PC-3 (cell line): ENCODE measurements at regions not wholly inside any gene's neighbourhood (a gene's known extent, or its start where the extent isn't known, plus 50 kb on each side); places are given as distances from the start of the nearest gene placed in this dataset.

Experiments used
- ATAC-seq: fragments of 200-7000 bp; cut with Tn5 transposase; 2 replicates; pipeline ENCODE4 v1.9.1; 2020; ENCODE audit warnings: mild to moderate bottlenecking, moderate library complexity
- BruUV-seq: library from RNA; stranded (reverse); fragments of 400-500 nt; replicated peaks from 2 replicates; lab custom pipeline; 2021; lab: Mats Ljungman, UMichigan
- CTCF ChIA-PET: fragments of 300-600 bp; sonication (Branson Sonifier 250); formaldehyde crosslinking; loops from one replicate; lab custom pipeline; 2022; ENCODE audit warnings: antibody characterized with exemption; lab: Charles Lee
- POLR2A ChIA-PET: fragments of 300-600 bp; sonication (Branson Sonifier 250); formaldehyde crosslinking; loops from one replicate; lab custom pipeline; 2022; ENCODE audit warnings: antibody characterized with exemption; ENCODE audit not compliant: unreplicated experiment; lab: Charles Lee
- DNase-seq: peaks from one replicate; pipeline ENCODE4 v3.0.0-alpha.2; 2015
- H2AFZ ChIP-seq: fragments of 300-600 bp; sonication (generic); 2 replicates; pipeline ENCODE4 v1.6.0; 2016; ENCODE audit warnings: antibody characterized with exemption, low read length
- H3F3A ChIP-seq: fragments of 300-600 bp; sonication (generic); one replicate; pipeline ENCODE4 v1.6.0; 2017; ENCODE audit warnings: antibody characterized with exemption, low read length, control low read depth, mild to moderate bottlenecking; ENCODE audit not compliant: unreplicated experiment
- H3K27ac ChIP-seq: fragments of 300-600 bp; sonication (generic); 2 replicates; pipeline ENCODE4 v1.5.1; 2016; ENCODE audit warnings: mild to moderate bottlenecking, low read length
- H3K27me3 ChIP-seq: fragments of 300-600 bp; sonication (generic); 2 replicates; pipeline ENCODE4 v1.6.1; 2016; ENCODE audit warnings: low read length, mixed read lengths
- H3K36me3 ChIP-seq: fragments of 300-600 bp; sonication (generic); 2 replicates; pipeline ENCODE4 v1.6.1; 2016; ENCODE audit warnings: low read depth, mixed run types, low read length, mixed read lengths
- H3K4me1 ChIP-seq: fragments of 300-600 bp; sonication (generic); 2 replicates; pipeline ENCODE4 v1.5.1; 2016; ENCODE audit warnings: low read length; ENCODE audit not compliant: insufficient read depth
- H3K4me2 ChIP-seq: fragments of 300-600 bp; sonication (generic); 2 replicates; pipeline ENCODE4 v1.6.0; 2016; ENCODE audit warnings: low read length
- H3K4me3 ChIP-seq: fragments of 300-600 bp; sonication (generic); 2 replicates; pipeline ENCODE4 v1.5.1; 2016; ENCODE audit warnings: mild to moderate bottlenecking, low read length, mixed read lengths
- H3K79me2 ChIP-seq: fragments of 300-600 bp; sonication (generic); 2 replicates; pipeline ENCODE4 v1.6.1; 2017; ENCODE audit warnings: low read length, mixed read lengths
- H3K9ac ChIP-seq: fragments of 300-600 bp; sonication (generic); 2 replicates; pipeline ENCODE4 v1.6.0; 2016; ENCODE audit warnings: mild to moderate bottlenecking, low read length
- H3K9me2 ChIP-seq: fragments of 300-600 bp; sonication (generic); replicated peaks from 2 replicates; pipeline ENCODE4 v1.6.1; 2016; ENCODE audit warnings: mixed run types, low read length, mixed read lengths
- H3K9me3 ChIP-seq: fragments of 300-600 bp; sonication (generic); 2 replicates; pipeline ENCODE4 v1.6.1; 2016; ENCODE audit warnings: low read length, mixed read lengths
- H4K20me1 ChIP-seq: fragments of 300-600 bp; sonication (generic); 2 replicates; pipeline ENCODE4 v1.6.1; 2016; ENCODE audit warnings: low read length, mixed read lengths
- EZH2 ChIP-seq: fragments of 300-600 bp; sonication (generic); IDR thresholded peaks from one replicate; pipeline ENCODE4 v1.6.1; 2017; ENCODE audit warnings: antibody characterized with exemption, mild to moderate bottlenecking, low read length; ENCODE audit not compliant: unreplicated experiment
- EZH2phosphoT487 ChIP-seq: fragments of 300-600 bp; sonication (generic); IDR thresholded peaks from 2 replicates; pipeline ENCODE4 v1.6.1; 2018; ENCODE audit warnings: mild to moderate bottlenecking, antibody characterized with exemption, low read length, borderline replicate concordance
- intact Hi-C: fragments of 100-400 bp; cut with micrococcal nuclease; formaldehyde crosslinking; loops from 2 replicates; pipeline ENCODE4 v1.9.0; 2023
- TF ChIP-seq, protein P1 (sequence below): fragments of 300-600 bp; sonication (generic); conservative IDR thresholded peaks from 2 replicates; pipeline ENCODE4 v1.5.1; 2017; ENCODE audit warnings: antibody characterized with exemption, low read depth, mild to moderate bottlenecking, low read length

DNA sequence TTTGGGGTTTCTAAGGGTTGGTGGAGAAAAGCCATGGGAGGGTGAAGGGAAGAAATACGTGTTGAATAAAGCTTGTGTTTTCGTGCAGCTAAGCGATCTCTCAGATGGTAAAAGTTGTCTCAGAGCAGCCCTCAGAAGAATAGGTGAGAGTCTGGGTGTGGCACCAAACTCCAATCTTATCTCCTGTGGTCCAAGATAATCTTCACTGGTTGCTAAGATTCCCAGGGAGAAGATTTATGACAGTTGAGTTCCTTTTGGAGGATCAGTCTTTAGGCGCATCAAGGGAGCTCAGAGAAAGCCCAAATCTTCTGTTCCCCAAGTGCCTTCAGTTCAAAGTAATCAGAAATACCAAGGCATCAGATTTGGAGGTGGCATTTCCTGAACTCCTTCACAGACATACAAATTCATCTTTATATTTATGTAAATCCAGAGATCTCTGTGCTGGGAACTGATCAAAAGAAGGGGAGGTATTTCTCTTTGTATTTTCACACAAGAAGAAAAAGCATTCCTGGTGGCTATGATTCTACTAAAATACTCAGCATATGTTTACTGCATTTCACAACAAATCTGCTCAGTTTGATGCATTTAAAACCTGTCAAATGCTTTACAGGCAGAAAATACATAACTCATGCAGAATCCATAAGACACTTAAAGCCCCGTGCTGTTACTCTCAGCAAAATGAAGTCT, 102.9 kb downstream of the ABCC12 start:
- TF ChIP-seq EZH2phosphoT487 = no peak
- TF ChIP-seq EZH2 = no peak
- TF ChIP-seq, protein P1, sequence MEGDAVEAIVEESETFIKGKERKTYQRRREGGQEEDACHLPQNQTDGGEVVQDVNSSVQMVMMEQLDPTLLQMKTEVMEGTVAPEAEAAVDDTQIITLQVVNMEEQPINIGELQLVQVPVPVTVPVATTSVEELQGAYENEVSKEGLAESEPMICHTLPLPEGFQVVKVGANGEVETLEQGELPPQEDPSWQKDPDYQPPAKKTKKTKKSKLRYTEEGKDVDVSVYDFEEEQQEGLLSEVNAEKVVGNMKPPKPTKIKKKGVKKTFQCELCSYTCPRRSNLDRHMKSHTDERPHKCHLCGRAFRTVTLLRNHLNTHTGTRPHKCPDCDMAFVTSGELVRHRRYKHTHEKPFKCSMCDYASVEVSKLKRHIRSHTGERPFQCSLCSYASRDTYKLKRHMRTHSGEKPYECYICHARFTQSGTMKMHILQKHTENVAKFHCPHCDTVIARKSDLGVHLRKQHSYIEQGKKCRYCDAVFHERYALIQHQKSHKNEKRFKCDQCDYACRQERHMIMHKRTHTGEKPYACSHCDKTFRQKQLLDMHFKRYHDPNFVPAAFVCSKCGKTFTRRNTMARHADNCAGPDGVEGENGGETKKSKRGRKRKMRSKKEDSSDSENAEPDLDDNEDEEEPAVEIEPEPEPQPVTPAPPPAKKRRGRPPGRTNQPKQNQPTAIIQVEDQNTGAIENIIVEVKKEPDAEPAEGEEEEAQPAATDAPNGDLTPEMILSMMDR = no peak
- Histone ChIP-seq H3K27me3 (no peaks in the 10 kb centered on the region), H3K4me1 (peaks cover 11% of the 10 kb centered on the region), H3F3A (no peaks in the 10 kb centered on the region), H2AFZ (peak overlapping the region; percentile 58; the same call in 1 of the 2 replicates), H4K20me1 (no peaks in the 10 kb centered on the region), H3K9ac (no peak overlapping the region), H3K4me3 (no peak overlapping the region), H3K9me3 (no peaks in the 10 kb centered on the region), H3K4me2 (0 out of 2 replicates have a peak overlapping the region, but pooled peaks have one; percentile 2), H3K9me2 (no peaks in the 10 kb centered on the region), H3K36me3 (no peaks in the 10 kb centered on the region), H3K27ac (no peak overlapping the region), H3K79me2 (no peaks in the 10 kb centered on the region)
- intact Hi-C loops = loop anchor here (5.0 kb wide), 1 partner anchor 796 kb away; no protein-coding TSS in a partner anchor
- ATAC-seq = no peak
- ChIA-PET POLR2A (no interaction called here), CTCF (no interaction called here)
- no TSS peak for BruUV-seq
- DNase-seq = no peak

DNA sequence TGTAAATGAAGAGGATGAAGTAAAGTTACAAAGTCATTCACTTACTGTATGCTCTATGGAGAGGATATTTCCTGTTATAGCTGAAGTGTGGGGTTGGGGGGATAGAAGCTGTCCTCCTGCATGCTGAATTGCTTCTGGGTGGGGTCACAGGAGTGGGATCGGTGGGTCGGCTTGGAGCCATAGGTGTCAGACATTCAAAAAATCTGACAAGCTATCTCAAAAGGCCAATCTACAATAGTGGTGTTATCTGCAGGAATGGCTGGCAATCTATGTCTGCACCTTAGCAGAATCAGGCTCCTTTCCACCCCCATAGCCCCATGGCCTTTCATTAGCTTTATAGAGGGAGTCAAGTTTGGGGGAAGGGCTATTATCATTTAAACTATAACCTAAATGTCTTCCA, 104.9 kb downstream of the ABCC12 start:
- ATAC-seq (no peak), DNase-seq (no peak)
- Histone ChIP-seq H3K36me3 (no peaks in the 10 kb centered on the region), H2AFZ (no peak overlapping the region), H3K4me3 (no peak overlapping the region), H3K27ac (no peak overlapping the region), H3K9me3 (no peaks in the 10 kb centered on the region), H3K4me2 (no peak overlapping the region), H4K20me1 (no peaks in the 10 kb centered on the region), H3K79me2 (no peaks in the 10 kb centered on the region), H3K4me1 (peaks cover 11% of the 10 kb centered on the region), H3K27me3 (no peaks in the 10 kb centered on the region), H3K9ac (no peak overlapping the region), H3F3A (no peaks in the 10 kb centered on the region), H3K9me2 (no peaks in the 10 kb centered on the region)
- intact Hi-C loops = loop anchor here (5.0 kb wide), 1 partner anchor 794 kb away; no protein-coding TSS in a partner anchor
- no TSS peak for BruUV-seq
- TF ChIP-seq, protein P1 = no peak
- no peak for TF ChIP-seq EZH2phosphoT487
- no peak for TF ChIP-seq EZH2
- CTCF ChIA-PET = no interaction called here
- POLR2A ChIA-PET = no interaction called here

DNA sequence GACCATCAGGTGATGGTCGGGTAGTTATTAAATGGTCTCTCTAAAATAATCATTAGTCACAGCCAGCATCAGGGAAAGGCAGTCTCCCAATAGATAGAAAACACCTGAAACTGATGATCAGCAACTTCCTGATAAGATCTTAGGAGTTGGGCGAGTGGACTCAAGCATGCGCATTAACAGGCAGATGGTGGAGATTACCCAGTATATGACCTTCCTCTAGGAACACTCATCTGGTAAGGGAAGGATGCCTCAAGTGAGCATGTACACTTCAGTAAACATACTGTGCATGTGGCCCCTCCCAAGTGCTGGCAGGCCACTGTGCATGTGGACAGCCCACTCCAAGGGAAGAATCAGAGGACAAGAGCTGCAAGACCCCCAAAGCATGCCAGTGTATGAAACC, 105.9 kb downstream of the ABCC12 start:
- BruUV-seq = no TSS peak
- POLR2A ChIA-PET = no interaction called here
- Histone ChIP-seq H3K9me2 (no peaks in the 10 kb centered on the region), H3K4me3 (no peak overlapping the region), H3K27ac (no peak overlapping the region), H3K4me1 (peaks cover 7% of the 10 kb centered on the region; the same call in 1 of the 2 replicates), H3K9me3 (no peaks in the 10 kb centered on the region), H2AFZ (no peak overlapping the region), H3K9ac (no peak overlapping the region), H3K4me2 (no peak overlapping the region), H3K79me2 (no peaks in the 10 kb centered on the region), H3F3A (no peaks in the 10 kb centered on the region), H4K20me1 (no peaks in the 10 kb centered on the region), H3K36me3 (no peaks in the 10 kb centered on the region), H3K27me3 (no peaks in the 10 kb centered on the region)
- TF ChIP-seq EZH2phosphoT487 = no peak
- TF ChIP-seq, protein P1 = no peak
- CTCF ChIA-PET = no interaction called here
- ATAC-seq = no peak
- DNase-seq = no peak
- intact Hi-C loops = loop anchor here (5.0 kb wide), 1 partner anchor 793 kb away; no protein-coding TSS in a partner anchor
